ENCODE measurements at regions not wholly inside any gene's neighbourhood (a gene's known extent, or its start where the extent isn't known, plus 50 kb on each side); places are given as distances from the start of the nearest gene placed in this dataset.

GRCh38 chr18:32612651-32613050, 142.0 kb upstream of the GAREM1 start:
- Histone ChIP-seq H3K9me3 (ENCODE audit: control insufficient read depth in 1 of 2, insufficient read depth in 1 of 2, low read depth in 1 of 2, low read length in 2 of 2) (no peaks in the 10 kb centered on the region), H3K27me3 (ENCODE audit: insufficient read depth, low read length) (0 out of 2 replicates have a peak, but pooled peaks cover 10% of the 10 kb centered on the region), H3K4me3 (replicated peaks in 1 of 2; ENCODE audit: low read depth in 1 of 2, low read length in 2 of 2) (no peak overlapping the region), H4K20me1 (ENCODE audit: insufficient read depth) (no peaks in the 10 kb centered on the region; the same call in 1 of the 2 replicates), H3K79me2 (ENCODE audit: insufficient read depth, low read length) (no peaks in the 10 kb centered on the region), H3K9me2 (ENCODE audit: insufficient read depth) (no peaks in the 10 kb centered on the region), H3K4me2 (ENCODE audit: low read length) (no peak overlapping the region), H3K4me1 (ENCODE audit: control insufficient read depth in 1 of 2, insufficient read depth in 2 of 2, low read length in 2 of 2) (no peaks in the 10 kb centered on the region), H2AFZ (ENCODE audit: low read depth, low read length, poor library complexity, severe bottlenecking) (no peak overlapping the region), H3K36me3 (ENCODE audit: control insufficient read depth in 1 of 2, insufficient read depth in 2 of 2, low read length in 2 of 2) (no peaks in the 10 kb centered on the region), H3K27ac (ENCODE audit: low read depth, low read length) (no peak overlapping the region), H3K9ac (ENCODE audit: low read length) (no peak overlapping the region)
- RAD21 ChIA-PET (ENCODE audit: low non-redundant PET in 1 of 2, low total read pairs in 2 of 2, uncharacterized antibody in 2 of 2, unreplicated experiment in 2 of 2) = no interaction called here
- no TSS peak for BruUV-seq (replicated peaks)
- POLR2A ChIA-PET = no interaction called here
- no peak for ATAC-seq
- no peak for TF ChIP-seq MAX (IDR thresholded peaks at IDR 0.05)
- TF ChIP-seq SRF (IDR thresholded peaks at IDR 0.05; ENCODE audit: low read depth) = no peak
- TF ChIP-seq CBX3 (IDR thresholded peaks at IDR 0.05; ENCODE audit: low read depth) = no peak
- no peak for TF ChIP-seq TCF7L2 (IDR thresholded peaks at IDR 0.05; ENCODE audit: borderline replicate concordance, extremely low read depth, insufficient read depth, insufficient read length)
- CTCF ChIA-PET = no interaction called here
- intact Hi-C loops (cut with micrococcal nuclease) = no loop called here
- no peak for DNase-seq (ENCODE audit: low read depth, low spot score)

GRCh38 chr18:32610176-32610575, 139.5 kb upstream of the GAREM1 start:
- DNase-seq (ENCODE audit: low read depth, low spot score) = no peak
- Histone ChIP-seq H3K9ac (ENCODE audit: low read length) (no peak overlapping the region), H3K79me2 (ENCODE audit: insufficient read depth, low read length) (no peaks in the 10 kb centered on the region), H3K4me1 (ENCODE audit: control insufficient read depth in 1 of 2, insufficient read depth in 2 of 2, low read length in 2 of 2) (no peaks in the 10 kb centered on the region), H4K20me1 (ENCODE audit: insufficient read depth) (no peaks in the 10 kb centered on the region; the same call in 1 of the 2 replicates), H2AFZ (ENCODE audit: low read depth, low read length, poor library complexity, severe bottlenecking) (no peak overlapping the region), H3K4me2 (ENCODE audit: low read length) (no peak overlapping the region), H3K27me3 (ENCODE audit: insufficient read depth, low read length) (0 out of 2 replicates have a peak, but pooled peaks cover 14% of the 10 kb centered on the region), H3K9me2 (ENCODE audit: insufficient read depth) (no peaks in the 10 kb centered on the region), H3K9me3 (ENCODE audit: control insufficient read depth in 1 of 2, insufficient read depth in 1 of 2, low read depth in 1 of 2, low read length in 2 of 2) (no peaks in the 10 kb centered on the region), H3K27ac (ENCODE audit: low read depth, low read length) (no peak overlapping the region), H3K4me3 (replicated peaks in 1 of 2; ENCODE audit: low read depth in 1 of 2, low read length in 2 of 2) (no peak overlapping the region), H3K36me3 (ENCODE audit: control insufficient read depth in 1 of 2, insufficient read depth in 2 of 2, low read length in 2 of 2) (no peaks in the 10 kb centered on the region)
- no peak for TF ChIP-seq POLR2AphosphoS5 (IDR thresholded peaks at IDR 0.05; ENCODE audit: low read depth, low read length)
- TF ChIP-seq EGR1 (IDR thresholded peaks at IDR 0.05; ENCODE audit: low read depth) = no peak
- TF ChIP-seq ELF1 (IDR thresholded peaks at IDR 0.05; ENCODE audit: borderline replicate concordance, low read depth) = no peak
- no peak for TF ChIP-seq RAD21 (IDR thresholded peaks at IDR 0.05; ENCODE audit: low read depth)
- ChIA-PET CTCF (no interaction called here), RAD21 (ENCODE audit: low non-redundant PET in 1 of 2, low total read pairs in 2 of 2, uncharacterized antibody in 2 of 2, unreplicated experiment in 2 of 2) (no interaction called here), POLR2A (no interaction called here)
- BruUV-seq (replicated peaks) = no TSS peak
- ATAC-seq = no peak
- intact Hi-C loops (cut with micrococcal nuclease) = no loop called here
